HEK293T (cell line): ENCODE measurements at regions not wholly inside any gene's neighbourhood (a gene's known extent, or its start where the extent isn't known, plus 50 kb on each side); places are given as distances from the start of the nearest gene placed in this dataset.

ENCODE experiments used
- BHLHE40 ChIP-seq: fragments of 450-650 bp; IDR thresholded peaks from 2 replicates; pipeline ENCODE4 v1.6.1; 2016; ENCODE audit warnings: mild to moderate bottlenecking, moderate library complexity, borderline replicate concordance
- CTBP1 ChIP-seq: fragments of 450-650 bp; IDR thresholded peaks from 2 replicates; pipeline ENCODE4 v1.6.1; 2016; ENCODE audit warnings: borderline replicate concordance
- L3MBTL2 ChIP-seq: fragments of 450-650 bp; conservative IDR thresholded peaks from 2 replicates; pipeline ENCODE4 v1.6.1; 2016; ENCODE audit warnings: mild to moderate bottlenecking
- NFRKB ChIP-seq: fragments of 450-650 bp; IDR thresholded peaks from 2 replicates; pipeline ENCODE4 v1.6.1; 2016; ENCODE audit warnings: mild to moderate bottlenecking, moderate library complexity
- SP1 ChIP-seq: fragments of 450-650 bp; IDR thresholded peaks from 2 replicates; pipeline ENCODE4 v1.6.1; 2017
- TARDBP ChIP-seq: fragments of 450-650 bp; IDR thresholded peaks from 2 replicates; pipeline ENCODE4 v1.6.1; 2016
- ZNF384 ChIP-seq: fragments of 450-650 bp; IDR thresholded peaks from 2 replicates; pipeline ENCODE4 v1.6.1; 2016

- TF ChIP-seq SP1, result no peak
- TF ChIP-seq L3MBTL2, result no peak
- TF ChIP-seq CTBP1, result no peak
- no peak for TF ChIP-seq NFRKB
- no peak for TF ChIP-seq TARDBP
- no peak for TF ChIP-seq BHLHE40
- TF ChIP-seq ZNF384, result no peak
These were observed 782.3 kb downstream of the AMY1C start for GRCh38 chr1:104531990-104532389.
